ENCODE measurements at regions not wholly inside any gene's neighbourhood (a gene's known extent, or its start where the extent isn't known, plus 50 kb on each side); places are given as distances from the start of the nearest gene placed in this dataset.

GRCh38 chr6:99736302-99736701 lies 129.7 kb downstream of the PRDM13 start:
- 33 to 50% (median 40%) methylated on average over 1 of the region's 1 CpG for WGBS, 3 donors
- Histone ChIP-seq H3K27me3 (ENCODE audit: control insufficient read depth in 3 of 3, insufficient read depth in 3 of 3, low read length in 3 of 3) (peaks cover 0 to 5% (median 0%) of the 10 kb centered on the region in 3 donors), H3K9me3 (ENCODE audit: control insufficient read depth in 2 of 2, insufficient read depth in 1 of 2, low read depth in 1 of 2, low read length in 1 of 2) (no peaks in the 10 kb centered on the region), H3K36me3 (ENCODE audit: control insufficient read depth in 3 of 3, insufficient read depth in 2 of 3, low read depth in 1 of 3, low read length in 3 of 3) (no peaks in the 10 kb centered on the region), H3K4me1 (ENCODE audit: control insufficient read depth in 3 of 3, insufficient read depth in 2 of 3, low read depth in 1 of 3, low read length in 2 of 3) (no peaks in the 10 kb centered on the region), H3K27ac (ENCODE audit: low read depth in 1 of 3, low read length in 2 of 3) (no peak overlapping the region), H3K4me3 (ENCODE audit: low read depth in 1 of 3, low read length in 3 of 3) (no peak overlapping the region)
- FAIRE-seq: no peak
- DNase-seq: no peak

GRCh38 chr6:99739526-99739925 lies 132.9 kb downstream of the PRDM13 start:
- Histone ChIP-seq H3K4me1 (ENCODE audit: control insufficient read depth in 3 of 3, insufficient read depth in 2 of 3, low read depth in 1 of 3, low read length in 2 of 3) (no peaks in the 10 kb centered on the region), H3K27ac (ENCODE audit: low read depth in 1 of 3, low read length in 2 of 3) (no peak overlapping the region), H3K27me3 (ENCODE audit: control insufficient read depth in 3 of 3, insufficient read depth in 3 of 3, low read length in 3 of 3) (peaks cover 0 to 11% (median 5%) of the 10 kb centered on the region in 3 donors), H3K9me3 (ENCODE audit: control insufficient read depth in 2 of 2, insufficient read depth in 1 of 2, low read depth in 1 of 2, low read length in 1 of 2) (no peaks in the 10 kb centered on the region), H3K4me3 (ENCODE audit: low read depth in 1 of 3, low read length in 3 of 3) (no peak overlapping the region), H3K36me3 (ENCODE audit: control insufficient read depth in 3 of 3, insufficient read depth in 2 of 3, low read depth in 1 of 3, low read length in 3 of 3) (no peaks in the 10 kb centered on the region)
- DNase-seq (no peak), FAIRE-seq (no peak)
- WGBS, 3 donors: 32 to 57% (median 47%) methylated on average over 2 of the region's 2 CpGs

GRCh38 chr6:99741092-99741491 lies 134.5 kb downstream of the PRDM13 start:
- Histone ChIP-seq H3K4me3 (ENCODE audit: low read depth in 1 of 3, low read length in 3 of 3) (no peak overlapping the region), H3K36me3 (ENCODE audit: control insufficient read depth in 3 of 3, insufficient read depth in 2 of 3, low read depth in 1 of 3, low read length in 3 of 3) (no peaks in the 10 kb centered on the region), H3K9me3 (ENCODE audit: control insufficient read depth in 2 of 2, insufficient read depth in 1 of 2, low read depth in 1 of 2, low read length in 1 of 2) (no peaks in the 10 kb centered on the region), H3K4me1 (ENCODE audit: control insufficient read depth in 3 of 3, insufficient read depth in 2 of 3, low read depth in 1 of 3, low read length in 2 of 3) (no peaks in the 10 kb centered on the region), H3K27ac (ENCODE audit: low read depth in 1 of 3, low read length in 2 of 3) (no peak overlapping the region), H3K27me3 (ENCODE audit: control insufficient read depth in 3 of 3, insufficient read depth in 3 of 3, low read length in 3 of 3) (peaks cover 0 to 10% (median 5%) of the 10 kb centered on the region in 3 donors)
- peak; percentile 33 for FAIRE-seq
- DNase-seq: no peak

- Histone ChIP-seq H3K4me3 (ENCODE audit: low read depth in 1 of 3, low read length in 3 of 3) (no peak overlapping the region), H3K4me1 (ENCODE audit: control insufficient read depth in 3 of 3, insufficient read depth in 2 of 3, low read depth in 1 of 3, low read length in 2 of 3) (no peaks in the 10 kb centered on the region), H3K36me3 (ENCODE audit: control insufficient read depth in 3 of 3, insufficient read depth in 2 of 3, low read depth in 1 of 3, low read length in 3 of 3) (no peaks in the 10 kb centered on the region), H3K9me3 (ENCODE audit: control insufficient read depth in 2 of 2, insufficient read depth in 1 of 2, low read depth in 1 of 2, low read length in 1 of 2) (no peaks in the 10 kb centered on the region), H3K27me3 (ENCODE audit: control insufficient read depth in 3 of 3, insufficient read depth in 3 of 3, low read length in 3 of 3) (peaks cover 0 to 10% (median 5%) of the 10 kb centered on the region in 3 donors), H3K27ac (ENCODE audit: low read depth in 1 of 3, low read length in 2 of 3) (no peak overlapping the region)
- DNase-seq (no peak), FAIRE-seq (no peak)
- WGBS, 3 donors: 60 to 71% (median 70%) methylated on average over 2 of the region's 2 CpGs
These were observed 137.0 kb downstream of the PRDM13 start for GRCh38 chr6:99743647-99744046.

- H3K9me3 ChIP-seq (ENCODE audit: control insufficient read depth in 2 of 2, insufficient read depth in 1 of 2, low read depth in 1 of 2, low read length in 1 of 2): no peaks in the 10 kb centered on the region
- no peak for DNase-seq
- no peak overlapping the region for H3K4me3 ChIP-seq (ENCODE audit: low read depth in 1 of 3, low read length in 3 of 3)
- H3K27ac ChIP-seq (ENCODE audit: low read depth in 1 of 3, low read length in 2 of 3): no peak overlapping the region
- no peak for FAIRE-seq
- H3K27me3 ChIP-seq (ENCODE audit: control insufficient read depth in 3 of 3, insufficient read depth in 3 of 3, low read length in 3 of 3): peaks cover 0 to 6% (median 5%) of the 10 kb centered on the region in 3 donors
- WGBS, 3 donors: 47 to 65% (median 56%) methylated on average over 2 of the region's 2 CpGs
- no peaks in the 10 kb centered on the region for H3K36me3 ChIP-seq (ENCODE audit: control insufficient read depth in 3 of 3, insufficient read depth in 2 of 3, low read depth in 1 of 3, low read length in 3 of 3)
- H3K4me1 ChIP-seq (ENCODE audit: control insufficient read depth in 3 of 3, insufficient read depth in 2 of 3, low read depth in 1 of 3, low read length in 2 of 3): no peaks in the 10 kb centered on the region
These were observed 139.0 kb downstream of the PRDM13 start for GRCh38 chr6:99745651-99746050.

GRCh38 chr6:99746261-99746895 lies 139.7 kb downstream of the PRDM13 start:
- DNase-seq (peak; percentile 68 to 70), FAIRE-seq (no peak)
- no peak overlapping the region for H3K4me3 ChIP-seq (ENCODE audit: low read depth in 1 of 3, low read length in 3 of 3)
- peaks cover 0 to 6% (median 5%) of the 10 kb centered on the region in 3 donors for H3K27me3 ChIP-seq (ENCODE audit: control insufficient read depth in 3 of 3, insufficient read depth in 3 of 3, low read length in 3 of 3)
- H3K9me3 ChIP-seq (ENCODE audit: control insufficient read depth in 2 of 2, insufficient read depth in 1 of 2, low read depth in 1 of 2, low read length in 1 of 2): no peaks in the 10 kb centered on the region
- no peaks in the 10 kb centered on the region for H3K4me1 ChIP-seq (ENCODE audit: control insufficient read depth in 3 of 3, insufficient read depth in 2 of 3, low read depth in 1 of 3, low read length in 2 of 3)
- WGBS, 3 donors: 0 to 1% (median 0%) methylated on average over 6 of the region's 6 CpGs
- H3K36me3 ChIP-seq (ENCODE audit: control insufficient read depth in 3 of 3, insufficient read depth in 2 of 3, low read depth in 1 of 3, low read length in 3 of 3): no peaks in the 10 kb centered on the region
- H3K27ac ChIP-seq (ENCODE audit: low read depth in 1 of 3, low read length in 2 of 3): no peak overlapping the region

GRCh38 chr6:99761711-99762110 lies 155.1 kb downstream of the PRDM13 start:
- Histone ChIP-seq H3K9me3 (ENCODE audit: control insufficient read depth in 2 of 2, insufficient read depth in 1 of 2, low read depth in 1 of 2, low read length in 1 of 2) (no peaks in the 10 kb centered on the region), H3K27me3 (ENCODE audit: control insufficient read depth in 3 of 3, insufficient read depth in 3 of 3, low read length in 3 of 3) (no peaks in the 10 kb centered on the region), H3K27ac (ENCODE audit: low read depth in 1 of 3, low read length in 2 of 3) (no peak overlapping the region), H3K4me3 (ENCODE audit: low read depth in 1 of 3, low read length in 3 of 3) (no peak overlapping the region), H3K36me3 (ENCODE audit: control insufficient read depth in 3 of 3, insufficient read depth in 2 of 3, low read depth in 1 of 3, low read length in 3 of 3) (no peaks in the 10 kb centered on the region), H3K4me1 (ENCODE audit: control insufficient read depth in 3 of 3, insufficient read depth in 2 of 3, low read depth in 1 of 3, low read length in 2 of 3) (no peaks in the 10 kb centered on the region)
- DNase-seq (no peak), FAIRE-seq (no peak)
- 50 to 61% (median 58%) methylated on average over 1 of the region's 1 CpG for WGBS, 3 donors

- H3K27ac ChIP-seq (ENCODE audit: low read depth in 1 of 3, low read length in 2 of 3): no peak overlapping the region
- H3K27me3 ChIP-seq (ENCODE audit: control insufficient read depth in 3 of 3, insufficient read depth in 3 of 3, low read length in 3 of 3): no peaks in the 10 kb centered on the region
- H3K4me1 ChIP-seq (ENCODE audit: control insufficient read depth in 3 of 3, insufficient read depth in 2 of 3, low read depth in 1 of 3, low read length in 2 of 3): no peaks in the 10 kb centered on the region
- H3K9me3 ChIP-seq (ENCODE audit: control insufficient read depth in 2 of 2, insufficient read depth in 1 of 2, low read depth in 1 of 2, low read length in 1 of 2): no peaks in the 10 kb centered on the region
- 13 to 65% (median 50%) methylated on average over 1 of the region's 1 CpG for WGBS, 3 donors
- no peaks in the 10 kb centered on the region for H3K36me3 ChIP-seq (ENCODE audit: control insufficient read depth in 3 of 3, insufficient read depth in 2 of 3, low read depth in 1 of 3, low read length in 3 of 3)
- H3K4me3 ChIP-seq (ENCODE audit: low read depth in 1 of 3, low read length in 3 of 3): no peak overlapping the region
- no peak for FAIRE-seq
- DNase-seq: no peak
These were observed 161.5 kb downstream of the PRDM13 start for GRCh38 chr6:99768166-99768565.
